GM18520 (cell line): ENCODE measurements at regions not wholly inside any gene's neighbourhood (a gene's known extent, or its start where the extent isn't known, plus 50 kb on each side); places are given as distances from the start of the nearest gene placed in this dataset.

Experiments used
- ATAC-seq: cut with Tn5 transposase; IDR thresholded peaks from one replicate; pipeline ENCODE4 v1.9.1; 2021; ENCODE audit not compliant: unreplicated experiment

DNA sequence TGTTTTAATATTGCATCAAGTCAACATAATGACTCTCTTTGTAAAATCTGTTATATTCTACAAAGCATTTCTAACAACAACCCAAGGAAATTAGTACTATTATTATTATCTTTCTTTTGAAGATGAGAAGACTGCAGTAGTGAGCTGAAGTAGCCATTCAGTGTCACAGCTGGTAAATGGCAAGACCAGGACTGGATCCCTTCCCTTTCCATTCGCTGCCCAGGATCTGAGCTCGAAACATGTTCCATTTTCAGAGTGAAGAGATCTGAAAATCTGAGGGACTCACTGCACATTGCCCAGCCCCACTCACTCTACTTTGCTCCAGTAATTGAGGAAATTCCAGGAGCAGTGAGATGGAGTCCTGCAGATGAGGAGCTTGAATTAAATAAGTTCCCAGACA, 240.0 kb upstream of the BLID start:
- ATAC-seq = no peak

DNA sequence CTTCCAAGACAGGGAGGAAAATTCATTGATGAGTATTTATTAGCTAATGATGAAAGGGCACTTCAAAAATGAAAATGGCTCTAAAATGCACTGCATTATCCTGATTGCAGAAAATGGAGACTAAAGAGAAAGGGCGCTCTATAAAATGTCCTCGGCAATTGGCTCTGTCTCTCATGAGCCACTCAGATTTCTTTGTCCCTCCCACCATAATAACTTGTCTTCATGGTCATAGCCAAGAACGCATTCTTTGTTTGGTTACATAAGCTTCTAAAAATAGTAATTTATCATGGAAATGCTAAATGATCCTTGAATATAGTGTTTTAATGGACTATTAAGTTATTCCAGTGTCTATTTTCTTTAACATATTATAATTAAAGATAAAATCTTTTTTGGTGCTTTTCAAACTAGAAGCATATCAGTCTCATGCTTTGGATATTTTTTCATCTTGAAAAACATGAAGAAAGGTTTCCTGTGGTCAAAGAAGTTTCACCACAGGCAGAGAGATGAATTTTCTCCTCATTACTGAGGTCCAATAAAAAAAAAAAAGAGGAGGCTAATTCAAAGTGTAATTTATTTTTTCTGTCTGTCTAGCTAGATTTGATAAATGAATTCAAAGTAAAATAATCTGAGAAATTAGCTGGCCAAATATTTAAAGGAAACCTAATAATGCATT, 238.1 kb upstream of the BLID start:
- ATAC-seq = no peak

DNA sequence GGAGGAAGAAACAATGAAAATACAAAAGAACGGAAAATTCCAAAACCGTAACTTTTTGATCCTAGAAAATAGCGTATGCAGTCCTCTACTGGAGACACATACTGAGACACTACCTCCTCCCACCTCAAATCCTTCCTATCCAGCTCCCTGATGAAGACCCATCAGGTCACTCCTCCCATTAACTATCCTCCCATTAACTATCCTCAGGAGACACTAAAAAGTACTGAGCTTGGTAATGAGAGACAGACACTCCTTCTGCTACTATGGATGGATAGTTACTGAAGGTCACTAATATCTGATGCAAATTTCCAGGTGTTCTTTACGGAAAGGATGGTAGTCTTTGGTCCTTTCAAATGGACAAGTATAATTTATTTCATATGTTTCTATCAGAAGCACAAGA, 237.5 kb upstream of the BLID start:
- ATAC-seq = no peak

DNA sequence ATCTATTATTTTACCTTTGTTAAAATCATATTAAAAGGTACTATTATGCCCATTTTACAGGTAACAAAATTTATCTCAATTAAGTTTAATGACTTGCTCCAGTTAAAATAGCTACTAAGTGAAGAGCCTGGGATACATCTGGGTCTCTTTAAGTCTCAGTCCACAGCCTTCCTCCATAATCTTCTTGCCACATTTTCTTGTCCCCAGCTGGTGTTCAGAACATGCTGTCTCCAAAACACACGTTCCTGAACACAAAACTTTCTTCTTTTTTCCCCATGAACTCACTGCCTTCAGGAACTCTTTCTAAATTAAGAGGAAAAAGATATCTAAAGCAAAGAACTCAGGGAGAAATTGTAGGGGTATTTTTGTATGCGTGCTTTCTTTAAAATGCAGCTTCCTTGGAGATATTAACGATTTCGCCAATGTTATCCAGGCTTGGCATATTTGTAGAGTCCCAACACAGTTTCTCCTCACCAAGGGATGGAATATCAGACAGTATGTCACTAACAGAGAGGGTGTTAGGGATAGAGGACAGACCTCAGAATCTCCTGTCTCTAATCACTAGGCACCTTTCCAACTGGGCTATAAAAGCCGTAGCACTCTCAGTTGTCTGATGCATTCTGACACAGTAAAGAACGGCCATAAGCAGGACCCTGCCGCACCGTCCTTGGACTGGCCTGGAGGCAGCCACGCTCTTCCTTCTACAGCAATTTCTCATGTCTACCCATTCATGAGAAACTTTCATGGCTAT, 232.8 kb upstream of the BLID start:
- no peak for ATAC-seq

DNA sequence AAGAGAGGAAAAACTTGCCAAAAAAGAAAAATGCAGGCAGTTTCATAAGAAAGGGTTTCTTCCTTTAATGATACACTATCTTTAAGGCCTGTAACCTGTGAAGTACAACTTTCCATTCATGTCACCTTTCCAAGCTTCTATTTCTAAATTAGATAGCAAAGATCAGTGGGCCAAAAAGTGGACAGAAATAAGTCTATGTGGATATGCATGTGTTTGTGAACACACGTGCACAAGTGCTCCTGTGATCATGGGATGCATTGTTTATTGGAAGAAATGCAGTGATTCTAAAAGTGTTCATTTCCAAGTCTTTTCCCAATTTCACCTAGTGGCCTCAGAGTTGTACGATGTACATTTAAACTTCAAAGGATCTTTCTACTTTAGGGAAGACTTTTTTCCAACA, 230.0 kb upstream of the BLID start:
- ATAC-seq = no peak

GRCh38 chr11:122345586-122345985, 229.6 kb upstream of the BLID start:
- ATAC-seq = no peak

- no peak for ATAC-seq
Measured at GRCh38 chr11:122344215-122344614, 228.2 kb upstream of the BLID start.

DNA sequence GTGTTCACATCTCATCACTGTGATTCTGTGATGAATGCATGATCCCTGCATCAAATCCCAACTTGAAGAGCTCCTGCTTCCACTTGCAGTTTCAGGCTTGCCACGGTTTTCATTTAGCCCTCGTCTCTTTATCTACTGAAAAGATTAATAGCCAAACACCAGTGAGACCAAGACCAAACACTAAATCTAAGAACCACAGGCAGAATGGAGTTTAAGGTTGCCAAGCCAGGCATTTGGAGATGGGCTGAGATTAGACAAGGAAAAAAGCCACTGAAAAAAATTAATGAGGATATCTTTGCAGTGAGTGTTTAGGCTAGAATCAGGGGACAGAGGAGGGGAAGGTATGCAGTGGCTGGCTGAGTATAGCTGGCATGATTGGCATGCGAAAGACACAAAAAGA, 227.2 kb upstream of the BLID start:
- no peak for ATAC-seq

DNA sequence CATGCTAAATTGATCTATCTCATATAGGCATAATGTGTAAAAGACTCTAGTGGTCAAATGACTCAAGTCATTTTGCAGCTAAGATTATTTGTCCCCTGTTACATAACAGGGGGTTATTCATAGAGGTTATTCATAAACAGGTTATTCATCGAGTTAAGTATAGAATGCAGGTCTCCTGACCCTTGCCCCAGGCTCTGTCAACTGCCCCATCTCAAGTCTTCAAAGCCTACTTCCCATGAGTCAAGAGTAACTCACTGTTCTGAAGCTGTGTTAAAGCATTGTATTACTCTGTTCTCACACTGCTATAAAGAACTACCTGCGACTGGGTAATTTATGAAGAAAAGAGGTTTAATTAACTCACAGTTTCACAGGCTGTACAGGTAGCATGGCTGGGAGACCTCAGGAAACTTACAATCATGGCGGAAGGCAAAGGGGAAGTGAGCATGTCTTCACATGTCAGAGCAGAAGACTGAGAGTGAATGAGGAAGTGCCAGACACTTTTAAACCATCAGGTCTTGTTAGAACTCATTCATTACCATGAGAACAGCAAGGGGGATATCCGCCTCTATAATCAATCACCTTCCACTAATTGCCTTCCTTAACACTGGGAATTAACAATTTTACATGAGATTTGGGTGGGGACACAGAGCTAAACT, 226.2 kb upstream of the BLID start:
- ATAC-seq = no peak

DNA sequence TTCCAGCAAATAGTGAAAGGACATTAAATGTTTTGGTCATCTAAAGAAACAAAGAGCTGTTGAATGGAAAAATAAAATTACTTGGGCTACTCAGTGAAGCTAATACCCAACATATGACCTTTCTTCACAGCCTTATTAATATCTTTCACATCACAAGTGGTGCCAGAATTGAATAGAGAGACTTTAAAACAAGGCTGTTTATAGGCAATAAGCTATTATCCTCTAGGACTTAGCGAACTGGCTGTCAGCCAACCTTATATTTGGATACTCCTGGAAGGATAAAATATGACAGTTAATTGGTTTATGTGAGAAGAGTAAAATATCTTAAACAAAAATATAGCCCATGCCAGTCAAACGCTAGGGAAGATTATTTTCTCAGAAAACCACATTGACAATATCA, 225.5 kb upstream of the BLID start:
- no peak for ATAC-seq

DNA sequence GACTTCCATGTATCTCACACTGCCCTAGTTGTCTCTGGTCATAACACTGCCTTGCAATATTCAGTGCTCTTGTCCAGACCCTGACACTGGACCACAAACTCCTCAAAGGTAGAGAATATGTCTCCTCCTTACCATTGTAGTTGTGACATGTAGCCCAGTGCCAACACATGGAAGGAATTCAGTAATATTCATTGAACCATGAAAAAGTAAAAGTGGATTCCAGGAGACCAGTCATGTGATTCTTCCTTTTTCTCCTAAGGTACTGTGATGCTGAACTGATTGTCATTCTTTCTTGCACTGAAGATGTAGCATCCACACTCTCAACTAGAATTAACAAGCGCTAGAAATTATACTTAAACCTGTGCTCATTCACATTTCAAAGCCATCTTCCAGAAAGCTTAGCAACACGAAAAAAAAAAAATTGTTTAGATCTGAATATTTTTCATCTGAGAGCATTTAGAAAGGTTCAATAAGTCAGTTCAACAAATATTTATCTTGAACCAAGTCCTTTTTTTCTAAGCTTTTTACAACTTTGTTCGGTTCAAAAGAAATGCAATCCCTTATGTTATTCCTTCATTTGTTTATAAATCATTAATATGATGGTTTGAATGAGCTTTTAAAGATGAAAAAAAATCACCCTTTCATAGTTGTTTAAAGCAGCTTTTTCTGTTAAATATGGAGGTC, 224.7 kb upstream of the BLID start:
- no peak for ATAC-seq

- ATAC-seq = no peak
Measured at GRCh38 chr11:122339436-122340060, 223.5 kb upstream of the BLID start.

DNA sequence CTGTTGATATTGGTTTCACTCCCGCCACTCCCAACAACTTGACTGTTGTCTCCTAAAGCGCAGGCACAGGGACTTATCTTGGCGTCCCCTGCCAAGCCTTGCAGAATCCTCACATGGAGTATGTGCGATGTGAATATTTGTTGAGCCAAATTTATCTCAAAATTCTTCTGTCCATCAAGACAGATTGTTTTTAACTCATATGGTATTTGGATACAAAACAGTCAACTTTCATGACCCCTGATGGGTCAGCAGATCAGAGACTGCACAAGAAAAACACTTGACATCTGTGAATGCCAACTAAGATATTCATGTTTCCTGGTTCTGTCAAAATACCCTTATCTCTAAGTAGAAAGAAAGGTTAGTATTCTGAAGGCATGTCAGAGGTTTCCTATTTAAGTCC, 221.7 kb upstream of the BLID start:
- no peak for ATAC-seq

GRCh38 chr11:122337241-122337640, 221.2 kb upstream of the BLID start:
- ATAC-seq = no peak

GRCh38 chr11:122336706-122337105, 220.7 kb upstream of the BLID start:
- no peak for ATAC-seq

DNA sequence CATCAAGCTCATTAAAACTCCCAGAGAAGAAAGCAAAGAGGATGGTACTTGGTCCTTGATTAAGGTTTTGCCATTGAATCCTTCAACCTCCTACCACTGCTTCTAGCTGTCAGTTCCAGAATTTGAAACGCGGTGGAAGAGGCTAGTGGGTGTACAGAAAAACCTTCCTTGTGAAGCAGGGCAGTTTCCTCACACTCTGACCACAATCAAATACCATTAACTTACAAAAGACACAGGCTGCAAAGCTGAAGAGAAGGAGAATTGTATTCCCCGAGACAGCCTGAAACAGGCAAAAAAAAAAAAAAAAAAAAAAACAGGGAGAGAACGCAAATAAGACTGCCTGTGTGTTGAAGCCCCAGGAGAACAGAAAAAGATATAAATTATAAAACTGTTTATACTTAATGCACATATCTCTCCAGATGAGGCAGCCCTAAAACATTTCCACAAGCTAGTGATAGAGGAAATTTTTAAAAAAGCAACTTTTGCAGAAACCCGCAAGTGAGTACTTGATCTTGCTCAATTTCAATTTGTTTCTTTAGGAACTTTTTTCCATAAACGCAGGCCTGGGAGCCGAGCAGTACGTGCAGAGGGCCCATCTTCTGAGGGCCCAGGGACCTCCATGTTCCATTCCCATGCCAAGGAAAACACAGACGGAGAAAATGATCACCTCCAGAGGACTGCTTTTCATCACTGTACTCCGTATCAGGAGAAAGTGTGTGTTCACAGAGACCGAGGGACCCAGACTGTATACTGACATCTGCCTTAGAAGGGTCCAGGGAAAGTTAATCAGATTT, 218.7 kb upstream of the BLID start:
- ATAC-seq = no peak

GRCh38 chr11:122333467-122333866, 217.5 kb upstream of the BLID start:
- no peak for ATAC-seq

GRCh38 chr11:122331079-122331478, 215.1 kb upstream of the BLID start:
- no peak for ATAC-seq

DNA sequence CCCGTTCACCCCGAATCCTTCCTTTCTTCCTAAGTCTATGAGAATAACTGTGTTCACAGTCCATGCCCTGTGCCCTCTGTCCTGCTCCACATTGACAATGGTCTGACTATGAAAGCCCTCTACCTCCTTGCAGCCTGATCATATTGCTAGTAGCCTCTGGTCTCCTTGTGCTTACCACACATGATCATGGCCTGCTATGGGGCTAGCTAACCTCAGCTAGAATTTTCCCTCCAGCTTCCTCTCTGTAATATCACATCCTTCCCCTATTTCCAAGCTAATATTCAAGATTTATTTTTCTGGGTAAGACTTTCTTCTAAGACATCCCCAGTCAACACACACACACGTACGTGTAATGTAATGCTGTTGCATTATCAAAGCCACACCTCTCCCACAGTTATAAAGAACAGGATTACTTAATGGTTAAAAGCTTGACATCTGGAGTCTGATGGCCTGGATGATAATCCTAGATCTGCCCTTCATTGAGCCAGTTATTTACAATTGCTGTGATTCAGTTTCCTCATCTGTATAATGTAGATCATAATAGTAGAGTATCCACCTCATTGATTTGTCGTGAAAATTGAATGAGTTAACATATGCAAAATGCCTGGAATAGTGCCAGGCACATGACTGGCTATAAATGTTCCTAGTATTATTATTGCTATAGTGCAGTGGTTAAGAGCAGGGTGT, 214.4 kb upstream of the BLID start:
- ATAC-seq = no peak

DNA sequence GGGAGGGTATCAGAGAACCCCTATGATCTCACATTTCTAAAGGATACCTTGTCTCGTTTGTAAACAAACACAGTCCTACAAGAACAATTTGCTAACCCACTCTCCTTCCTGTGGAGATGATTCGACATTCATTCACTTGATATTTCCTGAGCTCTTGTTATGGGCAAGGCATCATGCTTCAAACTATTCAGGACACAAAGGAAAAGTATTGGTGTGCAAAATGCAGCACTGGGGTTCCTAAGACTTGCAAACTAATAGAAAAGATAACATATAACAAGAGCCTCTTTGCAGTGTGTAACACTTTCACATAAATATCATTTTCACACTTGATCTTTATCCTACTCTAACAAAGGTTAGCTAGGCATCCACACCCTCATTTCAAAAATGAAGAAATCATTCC, 211.5 kb upstream of the BLID start:
- no peak for ATAC-seq
